COLO829 (cell line): ENCODE measurements at regions not wholly inside any gene's neighbourhood (a gene's known extent, or its start where the extent isn't known, plus 50 kb on each side); places are given as distances from the start of the nearest gene placed in this dataset.
"Not testable (repeated sequence)": the region's sequence is repeated elsewhere in the genome, so short reads cannot be mapped to it uniquely, and the experiment has no call there.

Experiments
- DNase-seq: peaks from one replicate; pipeline ENCODE4 v3.0.0; 2012; ENCODE audit warnings: low spot score

DNA sequence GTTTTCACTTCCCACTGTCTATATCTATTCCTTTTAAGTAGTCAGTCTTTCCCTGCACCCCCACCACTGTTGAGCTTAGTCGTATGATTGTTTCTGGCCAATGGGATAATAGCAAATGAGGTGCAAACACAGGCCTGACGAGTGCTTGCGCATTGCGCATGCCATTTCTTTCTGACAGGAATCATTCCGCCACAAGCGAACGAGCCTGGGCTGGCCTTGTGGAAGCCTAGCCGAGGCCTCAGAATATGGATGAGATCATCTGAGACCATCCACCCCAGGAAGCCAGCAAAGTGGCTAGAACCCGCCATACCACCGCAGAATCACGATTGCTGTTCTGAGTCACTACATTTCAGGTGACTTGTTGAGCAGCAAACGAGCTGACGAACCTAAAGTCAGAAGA is 52.2 kb upstream of the PRL start:
- no peak for DNase-seq

DNA sequence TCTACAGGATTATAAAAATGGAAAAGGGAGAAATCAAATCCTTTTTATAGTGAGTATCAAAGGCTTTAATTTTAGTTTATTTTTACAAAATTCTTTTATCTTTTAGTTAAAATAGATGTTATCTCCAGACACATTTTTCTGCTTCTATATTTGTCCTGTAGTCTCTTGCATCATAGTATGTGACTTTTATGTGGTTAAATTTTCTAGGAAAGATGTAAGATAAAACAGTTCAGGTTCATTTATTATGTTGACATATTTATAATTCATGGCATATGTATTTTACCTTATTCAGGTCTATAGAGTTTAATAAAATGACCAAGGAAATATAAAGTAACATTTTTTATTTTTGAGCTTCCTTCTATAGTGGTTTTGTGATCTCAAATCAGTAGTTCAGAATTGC is 52.7 kb upstream of the PRL start:
- no peak for DNase-seq

DNA sequence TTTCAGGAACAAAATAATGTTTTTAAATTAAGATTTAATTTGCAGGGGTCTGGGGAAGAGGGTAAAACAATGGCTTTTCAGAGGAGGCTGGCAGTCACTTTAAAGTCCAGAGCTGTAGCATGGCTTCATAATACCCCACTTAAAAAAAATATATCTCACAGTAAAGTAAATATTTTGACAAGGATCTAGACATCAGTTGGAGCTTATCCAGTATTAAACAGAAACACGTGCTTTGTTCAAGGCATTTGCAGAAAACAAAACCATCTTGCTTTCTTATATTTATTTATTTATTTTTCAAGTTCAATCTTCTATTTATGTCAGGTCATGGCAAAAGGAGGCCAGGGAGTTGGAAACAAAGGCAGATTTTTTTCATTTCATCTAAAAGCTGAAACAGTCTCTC is 53.3 kb upstream of the PRL start:
- DNase-seq = no peak

DNA sequence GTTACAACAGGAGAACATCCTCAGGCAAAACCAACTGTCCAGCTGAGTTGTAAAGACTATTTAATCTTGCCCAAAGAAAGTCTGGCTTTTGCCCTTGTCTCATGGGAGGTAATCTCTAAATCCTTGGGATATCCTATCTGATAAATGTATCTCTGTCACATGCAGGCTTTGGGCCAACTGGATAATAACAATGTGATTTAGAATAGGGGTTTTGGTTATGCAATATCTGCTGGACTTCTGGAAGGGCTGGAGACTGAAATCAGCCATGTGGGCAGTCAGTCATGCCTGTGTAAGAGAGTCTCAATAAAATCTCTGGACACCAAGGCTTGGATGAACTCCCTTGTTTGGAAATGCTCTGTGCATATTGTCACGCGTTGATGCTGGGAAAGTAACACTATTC is 56.3 kb upstream of the PRL start:
- DNase-seq = no peak

DNA sequence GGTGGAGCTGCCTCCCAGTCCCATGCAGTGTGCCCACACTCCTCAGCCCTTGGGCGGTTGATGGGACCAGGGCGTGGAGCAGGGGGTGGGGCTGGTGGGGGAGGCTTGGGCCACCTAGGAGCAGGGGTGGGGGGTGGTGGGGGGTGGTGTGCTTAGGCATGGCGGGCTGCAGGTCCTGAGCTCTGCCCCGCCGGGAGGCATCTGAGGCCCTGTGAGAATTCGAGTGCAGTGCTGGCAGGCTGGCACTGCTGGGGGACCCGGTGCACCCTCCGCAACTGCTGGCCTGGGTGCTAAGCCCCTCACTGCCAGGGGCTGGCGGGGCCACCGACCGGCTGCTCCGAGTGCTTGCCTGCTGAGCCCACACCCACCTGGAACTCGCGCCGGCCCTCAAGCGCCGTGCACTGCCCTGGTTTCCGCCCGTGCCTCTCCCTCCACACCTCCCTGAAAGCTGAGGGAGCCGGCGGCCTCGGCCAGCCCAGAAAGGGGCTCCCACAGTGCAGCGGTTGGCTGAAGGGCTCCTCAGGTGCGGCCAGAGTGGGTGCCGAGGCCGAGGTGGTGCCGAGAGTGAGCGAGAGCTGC is 59.6 kb upstream of the PRL start:
- DNase-seq = no peak

DNA sequence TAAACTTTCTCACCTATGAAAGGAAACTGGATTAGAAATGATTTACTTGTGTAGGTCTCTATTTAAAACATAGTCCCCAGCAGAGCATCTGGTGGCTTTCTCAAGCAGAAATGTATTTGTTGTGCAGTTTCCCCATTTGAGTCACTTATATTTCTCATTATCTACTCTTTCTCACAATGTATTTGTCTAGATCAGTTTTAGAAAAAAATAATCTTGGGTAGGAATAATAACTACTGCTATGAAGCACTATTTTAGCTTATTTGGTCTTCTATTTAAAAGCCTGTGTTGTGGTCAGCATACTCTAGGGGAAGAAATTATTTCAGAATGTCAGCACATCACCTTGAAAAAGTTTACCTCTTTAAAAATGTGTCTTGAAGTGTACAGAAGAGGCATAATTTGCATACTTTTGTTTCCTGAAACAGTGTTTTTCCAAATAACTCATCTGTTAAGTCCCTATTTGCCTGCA is 60.9 kb upstream of the PRL start:
- DNase-seq = no peak

DNA sequence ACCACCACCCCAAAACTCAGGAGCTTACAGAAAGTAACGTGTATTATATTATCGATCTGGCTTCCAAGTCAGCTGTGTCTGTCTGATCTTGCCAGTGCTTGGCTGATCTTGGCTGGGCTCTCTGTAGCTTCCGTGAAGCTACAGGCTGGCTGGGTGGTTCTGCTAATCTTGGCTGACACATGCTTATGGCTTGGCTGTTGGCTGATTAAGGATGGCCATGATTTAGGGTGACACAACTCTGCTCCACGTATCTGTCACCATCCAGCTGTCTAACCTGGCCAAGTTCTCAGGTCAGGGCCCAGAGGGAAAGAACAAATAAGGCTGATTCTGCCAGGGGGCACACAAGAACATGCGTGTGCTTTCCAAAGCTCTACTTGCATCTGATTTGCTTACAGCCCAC is 64.7 kb upstream of the PRL start:
- no peak for DNase-seq

DNA sequence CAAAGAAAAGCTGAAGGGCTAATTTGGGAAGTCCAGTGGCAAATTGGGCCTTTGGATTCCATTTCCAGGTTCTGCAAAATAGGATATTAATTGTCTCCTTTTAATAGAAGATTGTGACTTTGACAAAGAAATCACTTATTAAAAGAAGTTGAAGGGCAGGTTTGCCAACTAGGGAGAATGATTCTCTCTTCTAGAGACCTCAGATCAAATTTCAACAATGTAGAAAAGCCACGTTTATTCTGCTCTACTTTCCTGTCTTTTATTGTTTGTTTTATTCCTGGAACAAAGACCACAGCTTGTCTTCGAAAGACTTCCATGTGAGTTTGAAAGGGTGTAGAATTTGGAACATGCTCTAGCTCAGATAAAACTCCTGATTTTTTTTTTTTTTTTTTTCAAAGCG is 65.5 kb upstream of the PRL start:
- no peak for DNase-seq

DNA sequence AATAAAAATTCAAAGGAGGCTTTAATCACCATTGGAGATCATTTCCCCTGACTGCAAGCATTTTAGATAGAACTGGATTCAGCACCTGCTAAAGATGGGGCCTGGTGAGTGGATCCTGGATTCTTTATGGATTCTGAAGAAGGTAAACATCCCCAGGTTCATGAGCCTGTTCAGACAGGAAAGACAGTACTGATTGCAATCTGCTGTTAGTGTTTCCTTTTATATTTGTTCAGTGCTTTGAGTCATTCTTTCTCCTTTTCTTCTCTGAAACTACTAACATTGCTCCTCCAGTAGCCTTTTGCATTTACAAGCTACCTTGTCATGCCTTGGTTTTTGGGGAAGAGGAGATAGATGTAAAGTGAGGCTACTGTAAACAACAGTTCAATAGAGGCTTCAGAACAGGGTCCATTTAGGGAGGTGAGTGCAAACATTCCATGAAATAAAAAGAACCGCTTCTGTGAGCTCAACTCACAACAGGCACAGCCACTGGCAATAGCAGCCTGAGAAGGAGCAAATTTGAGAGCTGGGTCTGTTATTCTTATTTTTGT is 66.4 kb upstream of the PRL start:
- DNase-seq = no peak

DNA sequence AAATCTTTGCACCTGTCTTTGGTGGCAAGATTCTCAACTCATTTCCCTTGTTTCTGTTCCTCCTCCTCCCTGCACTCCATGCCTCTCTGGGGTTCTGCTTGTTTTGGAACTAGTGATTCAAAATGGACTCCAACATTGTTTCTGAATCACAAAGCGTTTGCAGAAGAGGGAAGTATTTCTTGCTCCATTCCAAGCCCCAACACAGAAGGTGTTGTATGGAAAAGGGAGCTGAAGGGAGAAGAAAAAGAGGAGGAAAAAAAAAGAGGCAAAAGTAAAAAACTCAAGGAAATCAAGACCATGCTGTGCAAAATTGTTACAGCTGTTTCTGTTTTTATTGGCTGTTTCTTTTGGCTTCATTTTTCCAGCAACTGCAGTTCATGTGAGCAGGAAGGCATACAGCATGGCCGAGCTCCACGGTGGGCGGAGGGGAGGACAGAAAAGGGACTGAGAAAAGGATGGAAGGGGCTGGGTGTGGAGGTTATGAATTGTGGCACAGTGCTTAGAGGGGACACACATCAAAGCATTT is 66.9 kb upstream of the PRL start:
- DNase-seq = no peak

DNA sequence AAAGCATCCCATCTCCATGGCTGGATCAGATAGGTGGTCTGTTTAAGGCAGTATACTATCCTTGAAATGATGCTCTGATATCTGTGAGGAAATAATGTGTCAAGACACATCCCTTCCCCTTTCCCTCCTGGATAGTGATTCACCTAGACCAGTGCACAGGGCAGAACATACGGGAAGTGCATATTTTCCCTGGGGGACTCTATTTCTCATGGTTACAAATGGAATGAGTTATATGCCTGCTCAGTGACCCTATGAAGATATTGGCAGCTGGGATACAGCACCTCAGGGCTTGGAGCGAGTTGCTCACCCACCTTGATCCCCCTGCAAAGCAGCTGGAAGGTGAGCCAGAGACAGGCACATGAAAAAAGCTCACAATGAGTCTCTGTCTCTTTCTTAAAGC is 67.5 kb upstream of the PRL start:
- no peak for DNase-seq

DNA sequence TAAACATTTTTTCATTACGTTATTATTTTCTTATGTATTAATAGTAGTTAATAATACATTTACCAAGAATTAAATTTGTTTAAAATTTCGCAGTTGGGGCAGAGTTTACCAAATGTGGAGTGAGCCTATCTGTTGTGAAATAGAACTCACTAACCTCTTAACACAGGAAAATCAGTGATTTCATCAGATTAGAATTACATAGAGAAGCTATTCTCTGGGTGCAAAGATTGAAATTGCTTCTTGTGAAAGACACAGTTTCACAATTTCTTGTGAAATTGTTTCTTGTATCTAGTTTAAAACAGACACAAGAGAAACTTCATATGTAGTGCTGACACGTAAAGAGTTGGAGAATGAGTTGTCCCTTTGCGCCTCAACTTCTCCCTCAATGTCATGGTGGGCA is 69.4 kb upstream of the PRL start:
- no peak for DNase-seq

DNA sequence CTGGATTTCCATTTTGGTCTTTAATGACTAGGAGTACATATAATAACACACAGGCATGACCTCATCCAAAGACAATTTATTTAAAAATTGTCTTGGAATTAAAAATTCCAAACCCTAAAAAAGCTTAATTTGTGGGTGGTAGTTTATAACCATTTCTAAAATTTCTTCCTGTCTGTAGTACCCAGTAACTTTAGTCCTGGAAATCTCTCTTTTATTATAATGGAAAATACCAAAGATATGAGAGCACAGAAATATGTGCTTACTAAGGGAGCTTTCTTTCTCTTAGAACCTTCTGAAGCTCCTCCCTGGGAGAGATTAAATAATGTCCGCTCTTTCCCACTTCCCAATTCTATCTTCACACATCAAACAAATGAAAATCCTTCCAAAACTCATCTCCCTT is 70.5 kb upstream of the PRL start:
- DNase-seq = no peak

DNA sequence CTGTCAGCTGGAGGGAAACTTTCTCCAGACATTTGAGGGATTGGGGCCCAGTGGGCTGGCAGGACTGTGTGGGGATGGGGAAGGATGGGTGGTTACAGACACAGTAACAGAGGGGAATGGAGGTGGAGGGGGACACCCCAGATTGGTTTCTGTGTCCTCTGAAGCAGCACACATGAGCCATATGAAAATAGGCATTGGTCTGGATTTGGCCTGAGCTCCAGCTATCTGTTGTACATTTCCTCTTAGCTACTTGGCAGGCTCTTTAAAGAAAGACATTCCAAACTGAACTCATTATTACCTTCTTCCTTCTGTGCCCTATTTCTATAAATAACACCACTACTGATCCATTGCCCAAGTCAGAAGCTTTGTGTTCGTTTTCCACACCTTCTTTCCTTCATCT is 72.0 kb upstream of the PRL start:
- DNase-seq = no peak

DNA sequence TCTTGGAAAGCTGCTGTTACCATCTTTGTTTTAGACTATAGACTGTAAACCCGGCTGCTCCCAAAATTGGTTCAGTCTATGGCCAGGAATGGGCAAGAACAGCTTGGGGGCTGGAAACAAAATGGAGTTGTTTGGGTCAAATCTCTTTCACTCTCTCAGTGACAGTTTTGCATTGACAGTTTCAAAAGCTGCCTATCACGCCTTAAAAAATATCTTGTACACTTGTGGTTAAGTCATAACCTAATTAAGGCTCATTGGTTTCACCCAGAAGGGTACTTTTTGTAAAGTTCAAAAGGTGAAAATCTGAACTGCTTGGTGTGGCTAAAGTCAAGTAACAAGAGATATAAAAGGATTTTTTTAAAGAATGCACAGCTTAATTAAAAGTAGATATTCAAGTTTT is 76.1 kb upstream of the PRL start:
- no peak for DNase-seq

DNA sequence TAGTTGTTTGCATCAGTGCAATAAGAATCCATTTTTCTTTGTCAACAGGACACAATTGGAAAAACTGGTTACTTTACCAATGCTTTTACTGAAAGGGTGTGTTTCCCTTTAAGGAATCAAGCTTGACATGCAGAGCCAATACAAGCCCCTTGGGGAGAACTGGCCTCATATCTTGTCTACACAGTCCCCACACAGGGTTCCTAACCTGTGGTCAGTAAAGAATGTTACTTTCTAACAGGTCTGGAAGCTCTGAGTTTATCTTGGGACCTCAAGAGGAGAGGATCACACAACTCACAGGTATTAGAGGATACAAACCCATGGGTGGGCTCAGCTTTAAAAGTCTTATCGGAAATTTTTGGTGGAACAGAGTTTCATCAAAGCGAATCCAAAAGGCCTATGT is 78.1 kb upstream of the PRL start:
- not testable (repeated sequence) for DNase-seq

DNA sequence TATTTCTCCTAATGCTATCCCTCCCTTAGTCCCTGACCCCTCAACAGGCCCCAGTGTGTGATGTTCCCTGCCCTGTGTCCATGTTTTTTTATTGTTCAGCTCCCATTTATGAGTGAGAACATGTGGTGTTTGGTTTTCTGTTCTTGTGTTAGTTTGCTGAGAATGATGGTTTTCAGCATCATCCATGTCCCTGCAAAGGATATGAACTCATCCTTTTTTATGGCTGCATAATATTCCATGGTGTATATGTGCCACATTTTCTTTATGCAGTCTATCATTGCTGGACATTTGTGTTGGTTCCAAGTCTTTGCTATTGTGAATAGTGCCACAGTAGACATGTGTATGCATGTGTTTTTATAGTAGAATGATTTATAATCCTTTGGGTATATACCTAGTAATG is 79.5 kb upstream of the PRL start:
- not testable (repeated sequence) for DNase-seq

DNA sequence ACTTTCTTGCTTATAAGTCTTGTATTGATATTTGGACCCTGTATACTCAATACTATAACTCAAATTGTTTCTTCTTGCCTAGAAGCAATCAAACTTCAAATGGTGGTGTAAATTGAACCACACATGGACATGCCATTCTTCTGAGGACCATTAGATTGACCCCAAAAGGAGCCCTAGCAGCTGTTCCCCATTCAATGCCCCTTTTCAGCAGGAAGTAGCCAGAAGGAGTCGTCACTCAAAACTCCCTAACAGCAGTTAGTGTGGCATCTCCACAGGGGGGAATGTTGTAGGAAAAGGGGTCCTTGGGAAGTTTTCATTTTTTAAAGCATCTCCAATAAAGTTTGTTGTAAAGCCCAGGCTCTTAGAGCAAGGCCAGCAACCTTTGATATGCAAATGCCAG is 81.7 kb upstream of the PRL start:
- not testable (repeated sequence) for DNase-seq

DNA sequence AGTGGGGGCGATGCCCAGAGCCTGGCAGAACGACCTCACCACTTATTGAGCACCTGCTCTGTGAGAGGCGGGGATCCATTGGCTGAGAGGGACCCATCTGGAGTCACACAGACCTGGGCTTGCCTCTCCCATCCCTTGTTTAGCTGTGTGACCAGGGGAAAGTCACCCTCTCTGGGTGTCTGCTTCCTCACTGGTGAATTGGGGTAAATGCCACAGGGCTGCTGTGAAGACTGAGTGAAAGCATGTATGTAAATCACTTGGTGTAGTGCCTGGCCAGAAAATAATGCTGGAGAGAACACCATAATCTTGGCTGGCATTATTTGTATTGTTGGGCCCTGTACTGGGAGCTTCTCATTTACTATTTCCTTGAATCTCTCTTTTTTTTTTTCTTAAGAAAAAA is 83.4 kb upstream of the PRL start:
- no peak for DNase-seq

DNA sequence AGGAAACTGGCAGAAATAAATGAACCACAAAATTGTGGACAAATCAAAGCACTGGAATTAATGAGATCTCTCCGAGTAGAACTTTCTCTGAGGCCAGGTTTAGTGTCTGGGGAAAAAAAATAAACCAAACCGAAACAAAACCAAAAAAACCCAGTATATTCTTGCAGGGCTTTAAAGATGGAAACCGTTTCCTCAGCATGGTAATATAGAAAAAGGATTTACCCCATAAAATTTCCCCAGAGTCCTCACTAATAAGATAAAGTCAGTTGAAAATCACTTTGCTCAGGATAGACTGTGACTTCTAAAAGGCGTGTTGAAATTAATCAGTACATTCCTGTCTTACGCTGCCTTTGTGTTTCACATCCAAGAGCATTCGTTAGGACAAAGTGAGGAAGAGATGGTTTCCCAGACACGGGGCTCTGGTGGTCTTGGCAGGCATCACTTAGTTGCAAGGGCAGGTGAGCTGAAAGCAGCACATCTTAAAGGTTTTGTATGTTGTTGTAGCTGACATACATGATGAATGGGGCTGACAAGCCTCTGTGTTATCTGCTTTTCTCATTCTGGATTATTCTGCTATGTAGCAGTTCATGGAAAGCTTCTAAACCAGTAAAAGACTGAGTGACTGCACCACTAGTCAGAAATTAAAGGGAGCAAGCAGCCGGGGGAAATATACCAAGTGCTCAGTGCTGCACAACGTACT is 85.2 kb upstream of the PRL start:
- DNase-seq = no peak

DNA sequence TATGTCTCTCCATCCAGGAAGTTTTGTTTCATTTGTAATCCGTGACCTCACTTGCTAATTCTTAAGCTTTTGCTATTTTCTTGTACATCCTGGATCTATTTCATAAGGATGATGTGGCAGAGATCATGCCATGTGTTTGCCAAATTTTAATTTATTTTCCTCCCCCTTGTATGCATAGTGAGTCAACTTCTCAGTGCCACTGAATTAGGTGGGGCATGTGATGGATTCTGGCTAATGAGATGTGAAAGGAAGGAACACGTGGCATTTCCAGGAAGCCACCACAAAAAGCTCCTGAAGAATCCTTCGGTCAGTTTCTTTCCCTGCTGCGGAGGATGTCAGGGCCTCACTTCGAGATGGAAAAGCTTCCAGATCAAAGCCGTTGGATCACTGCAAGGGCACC is 86.2 kb upstream of the PRL start:
- no peak for DNase-seq

DNA sequence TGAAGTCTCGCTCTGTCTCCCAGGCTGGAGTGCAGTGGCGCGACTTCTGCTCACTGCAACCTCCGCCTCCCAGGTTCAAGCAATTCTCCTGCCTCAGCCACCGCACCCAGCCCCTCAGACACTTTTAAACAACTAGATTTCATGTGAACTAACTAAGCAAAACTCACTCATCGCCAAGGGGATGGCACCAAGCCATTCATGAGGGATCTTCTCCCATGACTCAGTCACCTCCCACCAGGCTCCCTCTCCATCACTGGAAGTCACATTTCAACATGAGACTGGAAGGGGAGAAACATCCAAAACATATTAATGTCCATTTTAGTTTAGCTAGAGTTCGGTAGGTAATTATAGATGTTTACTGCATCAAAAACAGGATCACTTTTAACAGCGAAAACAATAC is 95.9 kb upstream of the PRL start:
- no peak for DNase-seq

DNA sequence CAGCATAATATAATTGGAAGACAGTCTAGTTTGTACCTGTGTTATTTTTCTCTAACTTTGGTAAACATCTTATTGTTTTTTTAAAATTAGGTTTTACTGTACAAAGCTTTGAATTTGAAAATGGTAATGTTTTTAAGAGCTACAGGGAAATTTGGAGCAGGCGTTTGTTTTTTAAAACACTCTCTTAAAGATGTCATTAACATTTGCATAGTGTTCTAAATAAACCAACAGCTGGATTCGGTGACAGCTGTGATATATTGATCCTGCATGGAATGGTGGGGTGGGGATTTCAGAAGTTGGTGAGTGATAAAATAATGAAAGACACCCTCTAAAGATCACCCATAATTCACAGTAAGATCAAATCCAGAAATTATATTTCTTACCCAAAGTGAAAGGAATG is 97.9 kb upstream of the PRL start:
- DNase-seq = no peak

DNA sequence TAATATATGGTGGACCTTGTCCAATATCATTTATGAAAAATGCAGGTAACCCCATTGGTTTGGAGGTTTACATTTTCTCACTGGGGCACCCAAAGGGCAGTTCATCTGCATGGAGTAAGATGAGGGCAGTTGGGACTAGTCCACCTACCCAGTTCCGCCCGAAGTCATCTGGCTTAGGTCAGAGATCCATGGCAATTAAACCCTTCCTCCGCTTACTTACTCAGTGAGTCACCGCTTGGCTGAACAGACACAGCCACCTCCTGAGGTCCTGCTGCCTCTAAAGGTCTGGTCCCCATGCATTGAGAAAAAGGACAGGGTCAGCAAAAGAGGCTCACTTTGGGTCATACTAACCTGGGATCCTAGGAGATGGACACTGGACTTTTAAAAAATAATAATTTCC is 102.9 kb upstream of the PRL start:
- DNase-seq = no peak
